Bronchial epithelial cell (primary cell): ENCODE measurements at regions not wholly inside any gene's neighbourhood (a gene's known extent, or its start where the extent isn't known, plus 50 kb on each side); places are given as distances from the start of the nearest gene placed in this dataset.

Experiments used
- DNase-seq: peaks from one replicate; pipeline ENCODE4 v3.0.0-alpha.2; 2010; ENCODE audit warnings: low read depth
- FAIRE-seq: peaks from 2 replicates; lab custom pipeline; 2011; peaks lifted over from hg19 to GRCh38; lab: Jason Lieb, UNC
- H3K27me3 ChIP-seq: 2 replicates; pipeline ENCODE4 v1.5.1; 2011; ENCODE audit warnings: low read length; ENCODE audit not compliant: control insufficient read depth, insufficient read depth
- H3K36me3 ChIP-seq: 2 replicates; pipeline ENCODE4 v1.5.1; 2011; ENCODE audit warnings: low read length; ENCODE audit not compliant: control insufficient read depth, insufficient read depth
- H3K4me3 ChIP-seq: 2 replicates; pipeline ENCODE4 v1.5.1; 2011; ENCODE audit warnings: mild to moderate bottlenecking, low read depth, low read length, control low read depth
- CTCF ChIP-seq: IDR thresholded peaks from 2 replicates; pipeline ENCODE4 v1.5.1; 2011; ENCODE audit warnings: mild to moderate bottlenecking, moderate library complexity, low read length, control low read depth, inconsistent platforms; ENCODE audit not compliant: insufficient read depth, severe bottlenecking

GRCh38 chr13:91214031-91214430 is 133.5 kb upstream of the MIR17HG start:
- Histone ChIP-seq H3K4me3 (no peak overlapping the region), H3K36me3 (no peaks in the 10 kb centered on the region), H3K27me3 (no peaks in the 10 kb centered on the region)
- no peak for TF ChIP-seq CTCF
- DNase-seq (no peak), FAIRE-seq (no peak)

- Histone ChIP-seq H3K4me3 (no peak overlapping the region), H3K36me3 (no peaks in the 10 kb centered on the region), H3K27me3 (no peaks in the 10 kb centered on the region)
- DNase-seq: no peak
- no peak for FAIRE-seq
- no peak for TF ChIP-seq CTCF
Observed at GRCh38 chr13:91216928-91217700, 130.4 kb upstream of the MIR17HG start.

- Histone ChIP-seq H3K27me3 (no peaks in the 10 kb centered on the region), H3K36me3 (no peaks in the 10 kb centered on the region), H3K4me3 (no peak overlapping the region)
- FAIRE-seq (no peak), DNase-seq (no peak)
- no peak for TF ChIP-seq CTCF
Observed at GRCh38 chr13:91219201-91219600, 128.3 kb upstream of the MIR17HG start.

- DNase-seq (no peak), FAIRE-seq (no peak)
- Histone ChIP-seq H3K27me3 (no peaks in the 10 kb centered on the region), H3K4me3 (no peak overlapping the region), H3K36me3 (no peaks in the 10 kb centered on the region)
- TF ChIP-seq CTCF: no peak
Observed at GRCh38 chr13:91220872-91221271, 126.6 kb upstream of the MIR17HG start.

GRCh38 chr13:91228108-91228507 is 119.4 kb upstream of the MIR17HG start:
- Histone ChIP-seq H3K36me3 (no peaks in the 10 kb centered on the region), H3K4me3 (no peak overlapping the region), H3K27me3 (no peaks in the 10 kb centered on the region)
- DNase-seq (no peak), FAIRE-seq (no peak)
- TF ChIP-seq CTCF: no peak

GRCh38 chr13:91228940-91229339 is 118.5 kb upstream of the MIR17HG start:
- Histone ChIP-seq H3K27me3 (no peaks in the 10 kb centered on the region), H3K4me3 (no peak overlapping the region), H3K36me3 (no peaks in the 10 kb centered on the region)
- TF ChIP-seq CTCF: no peak
- no peak for FAIRE-seq
- DNase-seq: no peak
